Common myeloid progenitor, CD34-positive (primary cell): ENCODE measurements at regions not wholly inside any gene's neighbourhood (a gene's known extent, or its start where the extent isn't known, plus 50 kb on each side); places are given as distances from the start of the nearest gene placed in this dataset.

Source experiments
- CTCF ChIA-PET: fragments of 350-600 bp; sonication (Branson Sonifier 250); formaldehyde crosslinking; loops from one replicate; lab custom pipeline; 2021; ENCODE audit warnings: antibody characterized with exemption; lab: Charles Lee
- POLR2A ChIA-PET: fragments of 350-600 bp; sonication (Branson Sonifier 250); formaldehyde crosslinking; loops from one replicate; lab custom pipeline; 2021; ENCODE audit warnings: antibody characterized with exemption; lab: Charles Lee
- DNase-seq, 3 donors: peaks; one replicate each; pipeline versions ENCODE4 v3.0.0 to v3.0.0-alpha.2; 2013
- H3K27ac ChIP-seq, 2 experiments: 1 replicate in 1 of 2; 2 replicates in 1 of 2; pipeline ENCODE4 v1.7.0; 2013; ENCODE audit warnings: inconsistent platforms in 2 of 2, low read length in 2 of 2, mild to moderate bottlenecking in 2 of 2, low read depth in 1 of 2, moderate library complexity in 1 of 2; ENCODE audit not compliant: severe bottlenecking in 2 of 2, insufficient read depth in 1 of 2, poor library complexity in 1 of 2
- H3K27me3 ChIP-seq, 5 experiments: replicated peaks in 2 of 5; 1 replicate in 3 of 5; 2 replicates in 2 of 5; pipeline versions ENCODE4 v1.6.1 to v1.7.0; 2013; ENCODE audit warnings: low read length in 4 of 5, mild to moderate bottlenecking in 2 of 5, moderate library complexity in 2 of 5, inconsistent platforms in 1 of 5; ENCODE audit not compliant: insufficient read depth in 5 of 5, control insufficient read depth in 4 of 5
- H3K36me3 ChIP-seq, 4 experiments: 1 replicate in 2 of 4; 2 replicates in 2 of 4; pipeline versions ENCODE4 v1.6.1 to v1.7.0; 2013; ENCODE audit warnings: low read length in 3 of 4, control low read depth in 1 of 4, mild to moderate bottlenecking in 1 of 4; ENCODE audit not compliant: control insufficient read depth in 4 of 4, insufficient read depth in 4 of 4
- H3K4me1 ChIP-seq, 4 experiments: 1 replicate in 3 of 4; 2 replicates in 1 of 4; pipeline versions ENCODE4 v1.6.1 to v1.7.1; 2013; ENCODE audit warnings: low read length in 3 of 4, mild to moderate bottlenecking in 3 of 4, control low read depth in 1 of 4, inconsistent platforms in 1 of 4, moderate library complexity in 1 of 4; ENCODE audit not compliant: control insufficient read depth in 4 of 4, insufficient read depth in 4 of 4; ENCODE audit errors: control extremely low read depth in 1 of 4
- H3K4me3 ChIP-seq, 7 experiments: 1 replicate in 4 of 7; 2 replicates in 3 of 7; pipeline versions ENCODE4 v1.5.1 to v1.7.0; 2013; ENCODE audit warnings: mild to moderate bottlenecking in 7 of 7, low read length in 6 of 7, moderate library complexity in 6 of 7, inconsistent platforms in 2 of 7, low read depth in 2 of 7, control low read depth in 1 of 7; ENCODE audit not compliant: insufficient read depth in 4 of 7, control insufficient read depth in 1 of 7; ENCODE audit errors: extremely low read depth in 1 of 7
- H3K9me3 ChIP-seq, 5 experiments: 1 replicate in 4 of 5; 2 replicates in 1 of 5; pipeline versions ENCODE4 v1.6.1 to v1.7.1; 2013; ENCODE audit warnings: low read length in 4 of 5, mild to moderate bottlenecking in 2 of 5, inconsistent platforms in 1 of 5, low read depth in 1 of 5, moderate library complexity in 1 of 5; ENCODE audit not compliant: control insufficient read depth in 4 of 5, insufficient read depth in 2 of 5; ENCODE audit errors: control extremely low read depth in 1 of 5
- WGBS: methylation state at CpG from one replicate; pipeline ENCODE4 v1.1.5; 2013; ENCODE audit not compliant: insufficient coverage; 5-methylcytosine and 5-hydroxymethylcytosine counted together

DNA sequence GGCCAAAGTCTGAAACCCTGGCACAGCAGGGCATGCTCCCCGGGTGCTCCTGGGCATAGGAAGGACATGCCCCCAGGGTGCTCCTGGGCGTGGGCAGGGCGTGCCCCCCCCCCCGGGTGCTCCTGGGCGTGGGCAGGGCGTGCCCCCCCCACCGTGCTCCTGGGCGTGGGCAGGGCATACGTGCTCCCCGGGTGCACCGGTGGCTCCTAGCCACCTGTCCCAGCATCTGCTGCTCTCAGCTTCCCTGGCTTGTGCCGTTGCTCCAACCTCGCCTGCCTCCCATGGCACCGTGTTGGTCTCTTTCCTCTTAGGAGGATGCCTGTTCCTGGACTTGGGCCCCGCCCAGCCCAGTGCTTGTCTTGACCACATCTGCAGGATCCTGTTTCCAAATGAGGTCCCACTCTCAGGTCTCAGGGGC, 95.6 kb upstream of the CTDP1 start:
- CTCF ChIA-PET = interaction anchor here (1.4 kb wide), 1 partner anchor 14 kb away, joined by 4 read pairs; no protein-coding TSS in a partner anchor
- no peak for DNase-seq
- Histone ChIP-seq H3K4me1 (peaks cover 0 to 2% (median 0%) of the 10 kb centered on the region in 4 experiments), H3K4me3 (no peak overlapping the region), H3K36me3 (no peaks in the 10 kb centered on the region), H3K9me3 (no peaks in the 10 kb centered on the region), H3K27ac (no peak overlapping the region), H3K27me3 (no peaks in the 10 kb centered on the region)
- POLR2A ChIA-PET = no interaction called here
- WGBS = 80% methylated on average over 7 of the region's 15 CpGs

DNA sequence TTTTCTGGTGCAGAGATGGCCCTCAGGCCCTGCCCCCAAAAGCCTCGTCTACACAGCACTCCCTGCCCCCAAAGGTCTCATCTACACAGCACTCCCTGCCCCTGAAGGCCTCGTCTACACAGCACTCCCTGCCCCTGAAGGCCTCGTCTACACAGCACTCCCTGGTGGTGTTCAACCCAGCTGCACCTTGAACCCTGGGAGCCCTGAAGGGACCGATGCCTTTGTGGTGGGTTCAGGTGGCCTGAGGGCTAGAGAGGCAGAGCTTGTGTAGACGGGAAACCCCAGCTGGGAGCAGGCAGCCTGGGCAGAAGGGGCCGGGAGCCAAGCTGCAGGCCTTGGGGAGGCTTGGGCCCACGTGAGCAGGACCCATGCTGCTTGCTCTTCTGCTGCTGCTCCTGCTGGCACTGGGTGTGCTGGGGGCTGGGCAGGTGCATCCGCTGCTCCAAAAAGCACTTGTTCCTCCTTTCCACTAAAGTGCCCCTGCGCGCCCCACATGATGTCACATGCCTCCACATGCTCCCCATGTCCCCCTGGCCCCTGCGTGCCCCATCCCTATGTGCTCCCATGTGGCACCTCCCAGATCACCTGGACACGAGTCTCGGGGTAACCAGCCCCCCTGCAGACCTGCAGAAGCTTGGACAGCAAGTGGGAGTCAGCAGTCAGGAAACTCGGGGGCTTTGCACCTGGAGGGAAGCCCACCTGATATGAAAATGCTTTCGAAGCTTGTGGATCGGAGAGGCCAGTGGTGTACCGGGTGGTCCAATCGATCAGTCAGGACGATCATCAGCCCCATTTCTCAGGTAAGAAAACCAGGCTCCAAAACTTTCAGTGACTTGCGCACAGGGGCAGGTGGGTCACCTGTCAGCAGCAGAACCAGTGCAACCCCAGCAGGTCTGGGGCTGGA, 94.9 kb upstream of the CTDP1 start:
- H3K27ac ChIP-seq = no peak overlapping the region
- POLR2A ChIA-PET = no interaction called here
- no peaks in the 10 kb centered on the region for H3K9me3 ChIP-seq
- H3K4me1 ChIP-seq = peaks cover 0 to 2% (median 0%) of the 10 kb centered on the region in 4 experiments
- H3K4me3 ChIP-seq = no peak overlapping the region
- H3K36me3 ChIP-seq = no peaks in the 10 kb centered on the region
- peak in 2 of 3 donors; percentile 29 to 31 for DNase-seq
- H3K27me3 ChIP-seq = no peaks in the 10 kb centered on the region
- 96% methylated on average over 16 of the region's 20 CpGs for WGBS
- CTCF ChIA-PET = interaction anchor here (1.4 kb wide), 1 partner anchor 13 kb away, joined by 4 read pairs; no protein-coding TSS in a partner anchor

DNA sequence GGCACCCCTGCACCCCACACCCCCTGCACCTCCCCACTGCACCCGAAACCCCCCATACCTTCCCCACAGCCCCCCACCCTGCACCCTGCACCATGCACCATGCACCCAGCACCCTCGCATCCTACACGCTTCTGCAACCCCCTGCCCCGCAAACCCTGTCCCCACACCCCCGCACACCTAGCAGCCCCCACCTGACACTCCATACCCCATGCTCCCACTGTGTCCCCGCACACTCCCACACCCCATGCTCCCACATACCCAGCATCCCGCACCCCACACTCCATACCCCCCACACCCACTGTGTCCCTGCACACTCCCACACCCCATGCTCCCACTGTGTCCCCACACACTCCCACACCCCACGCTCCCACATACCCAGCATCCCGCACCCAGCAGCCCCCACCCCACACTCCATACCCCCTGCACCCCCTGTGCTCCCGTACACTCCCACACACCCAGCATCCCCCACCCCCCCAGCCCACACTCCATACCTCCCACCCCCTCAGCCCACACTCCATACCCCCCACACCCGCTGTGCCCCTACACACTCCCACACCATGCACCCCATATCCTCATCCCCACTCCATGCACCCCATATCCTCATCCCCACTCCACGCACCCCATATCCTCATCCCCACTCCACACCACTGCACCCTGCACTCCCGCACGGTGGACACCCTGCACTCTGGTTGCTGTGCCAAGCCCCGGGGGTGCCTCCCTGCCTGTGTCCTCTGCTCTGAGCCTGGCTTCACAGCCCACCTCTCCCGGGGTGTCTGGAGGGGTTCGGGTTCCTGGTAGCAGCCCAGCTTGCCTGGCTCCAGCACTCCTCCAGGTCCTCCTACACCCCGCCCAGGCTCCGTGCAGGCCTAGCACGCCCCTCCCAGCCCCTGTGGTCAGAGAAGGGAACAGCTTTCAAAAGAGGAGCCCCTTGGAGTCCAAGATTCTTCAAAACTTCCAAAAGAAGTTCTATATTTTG, 93.9 kb upstream of the CTDP1 start:
- DNase-seq = no peak
- H3K27me3 ChIP-seq = no peaks in the 10 kb centered on the region
- H3K4me1 ChIP-seq = peaks cover 0 to 2% (median 0%) of the 10 kb centered on the region in 4 experiments
- H3K9me3 ChIP-seq = no peaks in the 10 kb centered on the region
- no peaks in the 10 kb centered on the region for H3K36me3 ChIP-seq
- POLR2A ChIA-PET = no interaction called here
- WGBS = 92% methylated on average over 11 of the region's 20 CpGs
- CTCF ChIA-PET = no interaction called here
- no peak overlapping the region for H3K27ac ChIP-seq
- no peak overlapping the region for H3K4me3 ChIP-seq

DNA sequence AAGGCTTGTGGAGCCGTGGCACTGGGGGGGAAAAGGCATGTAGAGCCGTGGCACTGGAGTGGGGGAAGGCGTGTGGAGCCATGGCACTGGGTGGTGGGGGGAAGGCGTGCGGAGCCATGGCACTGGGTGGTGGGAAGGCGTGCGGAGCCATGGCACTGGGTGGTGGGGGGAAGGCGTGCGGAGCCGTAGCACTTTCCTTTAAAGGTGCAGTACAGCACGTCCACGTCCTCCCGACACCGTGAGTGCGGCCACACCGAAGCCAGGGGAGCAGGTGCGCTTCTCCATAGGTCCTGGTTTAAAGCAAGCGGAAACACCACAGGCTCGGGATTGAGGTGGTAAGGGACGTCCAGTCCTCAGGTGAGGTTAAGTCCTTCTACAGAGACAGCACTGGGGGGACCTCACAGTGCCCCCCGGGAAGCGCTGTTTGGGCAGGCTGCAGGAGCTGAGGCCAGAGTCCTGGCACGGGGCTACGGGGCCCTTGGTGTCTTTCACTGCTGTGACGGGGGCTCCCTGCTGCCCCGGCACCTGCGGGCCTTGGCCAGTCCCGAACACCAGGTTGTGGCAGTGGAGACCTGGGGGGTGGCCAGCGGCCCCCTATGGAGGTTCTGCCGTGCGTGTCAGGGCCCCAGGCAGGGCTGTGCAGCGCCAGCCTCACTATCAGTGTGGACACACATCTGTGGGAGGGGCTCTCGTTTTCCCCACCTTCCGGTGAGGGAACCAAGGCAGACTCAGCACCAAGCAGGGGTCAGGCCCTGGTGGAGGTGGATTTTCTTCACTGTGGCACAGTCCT, 93.0 kb upstream of the CTDP1 start:
- H3K9me3 ChIP-seq = no peaks in the 10 kb centered on the region
- peaks cover 0 to 2% (median 0%) of the 10 kb centered on the region in 4 experiments for H3K4me1 ChIP-seq
- no peaks in the 10 kb centered on the region for H3K36me3 ChIP-seq
- no peaks in the 10 kb centered on the region for H3K27me3 ChIP-seq
- CTCF ChIA-PET = no interaction called here
- DNase-seq = no peak
- no peak overlapping the region for H3K27ac ChIP-seq
- H3K4me3 ChIP-seq = no peak overlapping the region
- 94% methylated on average over 27 of the region's 34 CpGs for WGBS
- POLR2A ChIA-PET = no interaction called here

DNA sequence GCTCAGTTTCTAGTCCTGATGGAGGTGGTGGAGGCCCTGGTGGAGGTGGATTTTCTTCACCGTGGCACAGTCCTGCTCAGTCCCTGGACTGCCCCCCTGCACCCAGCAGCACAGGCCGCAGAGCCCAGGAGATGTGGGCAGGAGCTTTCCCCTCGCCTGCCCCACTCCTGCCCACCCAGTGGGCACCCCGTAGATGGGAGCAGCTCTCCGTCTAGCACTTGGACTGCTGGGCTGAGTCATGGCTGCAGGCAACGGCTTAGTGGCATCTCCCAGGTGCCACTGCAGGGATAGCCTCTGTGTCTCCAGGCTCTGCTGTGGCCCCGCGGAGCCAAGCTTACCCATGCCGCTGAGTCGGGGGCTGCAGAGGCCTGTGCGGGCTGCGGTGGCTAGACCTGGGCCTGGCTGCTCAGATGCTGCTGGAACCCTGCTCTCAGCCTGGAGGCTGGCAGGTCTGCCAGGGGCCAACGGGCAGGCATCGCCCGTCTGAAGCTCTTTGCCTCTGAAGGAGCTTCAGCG, 92.3 kb upstream of the CTDP1 start:
- no peak overlapping the region for H3K27ac ChIP-seq
- no peak overlapping the region for H3K4me3 ChIP-seq
- peaks cover 0 to 2% (median 0%) of the 10 kb centered on the region in 4 experiments for H3K4me1 ChIP-seq
- CTCF ChIA-PET = no interaction called here
- H3K27me3 ChIP-seq = no peaks in the 10 kb centered on the region
- no peak for DNase-seq
- POLR2A ChIA-PET = no interaction called here
- over 99% methylated on average over 13 of the region's 16 CpGs for whole genome bisulfite sequencing
- no peaks in the 10 kb centered on the region for H3K9me3 ChIP-seq
- H3K36me3 ChIP-seq = no peaks in the 10 kb centered on the region

DNA sequence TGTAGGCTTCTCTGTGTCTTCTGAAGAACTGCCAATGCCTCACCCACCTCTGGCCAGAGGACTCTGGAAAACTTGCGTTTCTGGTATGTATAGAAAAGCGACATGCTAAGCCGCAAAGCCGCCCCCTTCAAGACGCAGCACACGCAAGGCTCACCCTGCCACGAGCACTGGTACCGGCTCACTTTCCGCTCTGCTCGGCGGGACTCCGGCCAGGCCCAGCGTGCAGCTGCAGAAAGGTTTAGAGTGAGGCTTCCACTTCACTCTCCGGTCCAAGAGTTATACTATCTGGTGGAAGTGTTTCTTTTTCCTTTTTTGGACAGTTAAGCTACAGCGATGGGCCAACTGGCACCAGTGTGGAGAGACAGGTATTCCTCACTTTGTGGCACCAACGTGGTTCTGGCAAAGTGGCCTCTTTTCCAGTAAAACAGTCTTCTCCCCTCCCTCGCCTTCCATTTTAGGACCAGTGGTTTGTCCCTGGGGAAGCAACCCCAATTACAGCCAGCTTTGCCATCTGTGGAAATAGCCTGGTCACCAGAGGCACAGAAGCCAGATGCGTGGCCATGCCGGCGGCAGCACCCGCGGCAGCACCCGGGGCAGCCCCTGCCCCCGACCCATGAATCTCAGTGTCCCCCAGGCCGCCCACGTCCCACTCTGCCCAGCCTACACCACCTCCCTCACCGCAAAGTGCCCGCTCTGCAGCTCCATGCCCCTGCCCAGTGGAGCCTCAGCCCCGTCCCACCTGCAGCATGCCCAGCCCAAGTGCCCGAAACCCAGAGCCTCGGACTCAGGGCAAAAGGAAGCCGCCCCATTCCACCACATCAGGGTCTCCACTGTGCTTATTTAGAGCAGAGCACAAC, 91.6 kb upstream of the CTDP1 start:
- Histone ChIP-seq H3K27me3 (no peaks in the 10 kb centered on the region), H3K9me3 (peaks cover 0 to 5% (median 0%) of the 10 kb centered on the region in 5 experiments), H3K4me1 (peaks cover 0 to 2% (median 0%) of the 10 kb centered on the region in 4 experiments), H3K36me3 (no peaks in the 10 kb centered on the region), H3K4me3 (no peak overlapping the region), H3K27ac (no peak overlapping the region)
- WGBS = 91% methylated on average over 21 of the region's 32 CpGs
- CTCF ChIA-PET = no interaction called here
- no peak for DNase-seq
- POLR2A ChIA-PET = no interaction called here
